Transverse colon (tissue), 4 donors: ENCODE measurements at regions not wholly inside any gene's neighbourhood (a gene's known extent, or its start where the extent isn't known, plus 50 kb on each side); places are given as distances from the start of the nearest gene placed in this dataset.

Source experiments
- DNase-seq: peaks from one replicate; pipeline ENCODE4 v3.0.0-alpha.2; 2019
- H3K27ac ChIP-seq, 4 donors: fragments of 200-600 bp; sonication (generic); 2 replicates each; pipeline ENCODE4 v1.5.1; 2016 to 2018; ENCODE audit warnings: inconsistent platforms in 4 of 4
- H3K27me3 ChIP-seq: fragments of 200-600 bp; sonication (generic); 2 replicates; pipeline ENCODE4 v1.5.1; 2017; ENCODE audit warnings: inconsistent platforms
- H3K36me3 ChIP-seq, 4 donors: fragments of 200-600 bp; sonication (generic); 2 replicates each; pipeline ENCODE4 v1.5.1; 2017 to 2019; ENCODE audit warnings: inconsistent platforms in 4 of 4
- H3K4me1 ChIP-seq, 4 donors: fragments of 200-600 bp; sonication (generic); 2 replicates each; pipeline ENCODE4 v1.5.1; 2017 to 2020; ENCODE audit warnings: inconsistent platforms in 4 of 4
- H3K4me3 ChIP-seq, 4 donors: fragments of 200-600 bp; sonication (generic); 1 replicate in 1 of 4; 2 replicates in 3 of 4; pipeline versions ENCODE4 v1.5.1 to v1.6.1; 2017 to 2019; ENCODE audit warnings: inconsistent platforms in 4 of 4
- H3K9me3 ChIP-seq, 2 donors: fragments of 200-600 bp; sonication (generic); 2 replicates each; pipeline ENCODE4 v1.5.1; 2017 to 2019; ENCODE audit warnings: inconsistent platforms in 2 of 2
- CTCF ChIP-seq, 5 experiments: fragments of 200-600 bp in 3 of 5; fragments of 450-650 bp in 2 of 5; sonication (generic) in 3 of 5; IDR thresholded peaks; 1 replicate in 2 of 5; 2 replicates in 3 of 5; pipeline ENCODE4 v1.5.1; 2016 to 2017; ENCODE audit warnings: antibody characterized with exemption in 5 of 5, inconsistent platforms in 3 of 5, mild to moderate bottlenecking in 2 of 5, moderate library complexity in 1 of 5
- EP300 ChIP-seq: sonication (generic); formaldehyde crosslinking; IDR thresholded peaks from one replicate; pipeline ENCODE4 v1.6.1; 2017; ENCODE audit warnings: antibody characterized with exemption, low read depth
- POLR2A ChIP-seq: fragments of 450-650 bp; IDR thresholded peaks from one replicate; pipeline ENCODE4 v1.6.1; 2016; ENCODE audit warnings: antibody characterized with exemption, mild to moderate bottlenecking, moderate library complexity
- POLR2AphosphoS5 ChIP-seq, 3 donors: sonication (generic); formaldehyde crosslinking; IDR thresholded peaks; one replicate each; pipeline ENCODE4 v1.6.1; 2016; ENCODE audit warnings: antibody characterized with exemption in 3 of 3
- WGBS, 2 donors: methylation state at CpG; one replicate each; pipeline ENCODE4 v1.1.5; 2018; ENCODE audit warnings: low coverage in 1 of 2; 5-methylcytosine and 5-hydroxymethylcytosine counted together
- in situ Hi-C, 4 donors: fragments of 200-750 bp; cut with MboI; loops; one replicate each; pipeline versions ENCODE4 v1.15.0 to v1.15.1; 2017; ENCODE audit warnings: low sequenced_read_pairs in 3 of 4, low pct_ligation_motif_present in 1 of 4, low pct_unique_long_range_greater_than_20kb in 1 of 4
- intact Hi-C: fragments of 100-400 bp; cut with DNase I; formaldehyde crosslinking; loops from one replicate; pipeline ENCODE4 v1.15.1; 2023; ENCODE audit warnings: low total_unique reads

GRCh38 chr3:56864918-56865524, 63.3 kb upstream of the ARHGEF3 start:
- Histone ChIP-seq H3K27ac (no peak overlapping the region), H3K9me3 (no peaks in the 10 kb centered on the region), H3K36me3 (no peaks in the 10 kb centered on the region), H3K27me3 (no peaks in the 10 kb centered on the region), H3K4me3 (no peak overlapping the region), H3K4me1 (no peaks in the 10 kb centered on the region)
- TF ChIP-seq CTCF (IDR thresholded peaks at IDR 0.05) (no peak), EP300 (no peak), POLR2A (no peak), POLR2AphosphoS5 (IDR thresholded peaks at IDR 0.05) (no peak)
- DNase-seq = no peak
- intact Hi-C loops = no loop called here
- in situ Hi-C loops = loop anchor here in 1 of 4 donors (25.0 kb wide), 1 partner anchor 122 kb away; no protein-coding TSS in a partner anchor
- WGBS, 2 donors = 88 to 92% methylated on average over 6 of the region's 6 CpGs

GRCh38 chr3:56864090-56864489, 62.3 kb upstream of the ARHGEF3 start:
- no peak for DNase-seq
- TF ChIP-seq EP300 = no peak
- TF ChIP-seq POLR2AphosphoS5 (IDR thresholded peaks at IDR 0.05) = no peak
- TF ChIP-seq CTCF (IDR thresholded peaks at IDR 0.05) = no peak
- TF ChIP-seq POLR2A = no peak
- Histone ChIP-seq H3K4me3 (no peak overlapping the region), H3K36me3 (no peaks in the 10 kb centered on the region), H3K9me3 (no peaks in the 10 kb centered on the region), H3K27ac (no peak overlapping the region), H3K4me1 (no peaks in the 10 kb centered on the region), H3K27me3 (no peaks in the 10 kb centered on the region)
- in situ Hi-C loops (loop anchor here in 1 of 4 donors (25.0 kb wide), 1 partner anchor 123 kb away; no protein-coding TSS in a partner anchor), intact Hi-C loops (no loop called here)

GRCh38 chr3:56862352-56863062, 60.8 kb upstream of the ARHGEF3 start:
- in situ Hi-C loops (loop anchor here in 1 of 4 donors (25.0 kb wide), 1 partner anchor 125 kb away; no protein-coding TSS in a partner anchor), intact Hi-C loops (no loop called here)
- no peak for DNase-seq
- no peak for TF ChIP-seq POLR2A
- TF ChIP-seq POLR2AphosphoS5 (IDR thresholded peaks at IDR 0.05) = no peak
- no peak for TF ChIP-seq CTCF (IDR thresholded peaks at IDR 0.05)
- TF ChIP-seq EP300 = no peak
- Histone ChIP-seq H3K27ac (no peak overlapping the region), H3K27me3 (no peaks in the 10 kb centered on the region), H3K4me3 (no peak overlapping the region), H3K4me1 (no peaks in the 10 kb centered on the region), H3K36me3 (no peaks in the 10 kb centered on the region), H3K9me3 (no peaks in the 10 kb centered on the region)
- 74 to 83% methylated on average over 3 to 6 of the region's 6 CpGs for WGBS, 2 donors

GRCh38 chr3:56861511-56861910, 59.8 kb upstream of the ARHGEF3 start:
- intact Hi-C loops = no loop called here
- TF ChIP-seq EP300 = no peak
- no peak for TF ChIP-seq POLR2A
- DNase-seq = no peak
- H3K36me3 ChIP-seq = no peaks in the 10 kb centered on the region
- H3K4me1 ChIP-seq = peaks cover 0 to 3% (median 0%) of the 10 kb centered on the region in 4 donors
- no peaks in the 10 kb centered on the region for H3K27me3 ChIP-seq
- no peak overlapping the region for H3K4me3 ChIP-seq
- 86 to 92% methylated on average over 2 to 3 of the region's 3 CpGs for WGBS, 2 donors
- in situ Hi-C loops = loop anchor here in 1 of 4 donors (25.0 kb wide), 1 partner anchor 126 kb away; no protein-coding TSS in a partner anchor
- no peaks in the 10 kb centered on the region for H3K9me3 ChIP-seq
- H3K27ac ChIP-seq = no peak overlapping the region
